ENCODE measurements at regions not wholly inside any gene's neighbourhood (a gene's known extent, or its start where the extent isn't known, plus 50 kb on each side); places are given as distances from the start of the nearest gene placed in this dataset.

- Histone ChIP-seq H3K36me3 (ENCODE audit: control insufficient read depth in 2 of 3, insufficient read depth in 3 of 3, low read length in 3 of 3) (no peaks in the 10 kb centered on the region), H3K9ac (ENCODE audit: low read length in 3 of 3) (no peak overlapping the region), H3K4me1 (ENCODE audit: control insufficient read depth in 2 of 3, insufficient read depth in 2 of 3, low read depth in 1 of 3, low read length in 3 of 3) (no peaks in the 10 kb centered on the region), H3K27me3 (ENCODE audit: control insufficient read depth, insufficient read depth, low read length) (no peaks in the 10 kb centered on the region), H3K4me3 (ENCODE audit: low read length in 3 of 3) (no peak overlapping the region), H3K27ac (ENCODE audit: low read depth in 2 of 2, low read length in 2 of 2) (no peak overlapping the region), H3K9me3 (ENCODE audit: control insufficient read depth in 2 of 3, insufficient read depth in 1 of 3, low read length in 3 of 3) (no peaks in the 10 kb centered on the region)
- intact Hi-C loops (cut with DNase I) = no loop called here
- DNase-seq (no peak), FAIRE-seq (no peak)
- no peak for TF ChIP-seq CTCF (IDR thresholded peaks at IDR 0.05; ENCODE audit: borderline replicate concordance, extremely low read depth, insufficient read depth)
These were observed 1584.3 kb downstream of the STIM2 start for GRCh38 chr4:28444886-28445496.

DNA sequence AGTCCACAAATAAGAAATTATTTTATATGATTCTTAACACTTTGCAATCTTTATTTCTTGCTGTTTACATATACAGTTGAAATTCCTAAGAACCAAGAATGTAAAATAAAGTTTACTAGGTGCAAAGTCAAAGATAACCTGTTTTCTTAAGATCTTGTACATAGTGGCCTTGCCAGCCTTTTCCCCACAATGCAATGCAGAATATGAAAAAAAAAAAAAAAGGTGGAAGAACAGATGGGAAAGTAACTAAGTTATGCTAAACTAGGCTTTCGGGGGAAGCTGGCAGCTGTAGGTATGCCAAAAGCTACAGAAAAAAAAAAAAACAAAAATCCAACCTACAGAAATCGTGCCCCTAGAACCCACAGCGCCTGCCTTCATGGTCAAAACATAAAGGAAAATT lies 1588.4 kb downstream of the STIM2 start:
- no peaks in the 10 kb centered on the region for H3K4me1 ChIP-seq (ENCODE audit: control insufficient read depth in 2 of 3, insufficient read depth in 2 of 3, low read depth in 1 of 3, low read length in 3 of 3)
- DNase-seq (no peak), FAIRE-seq (no peak)
- intact Hi-C loops (cut with DNase I) = no loop called here
- no peak overlapping the region for H3K4me3 ChIP-seq (ENCODE audit: low read length in 3 of 3)
- H3K36me3 ChIP-seq (ENCODE audit: control insufficient read depth in 2 of 3, insufficient read depth in 3 of 3, low read length in 3 of 3) = no peaks in the 10 kb centered on the region
- no peaks in the 10 kb centered on the region for H3K27me3 ChIP-seq (ENCODE audit: control insufficient read depth, insufficient read depth, low read length)
- TF ChIP-seq CTCF (IDR thresholded peaks at IDR 0.05; ENCODE audit: borderline replicate concordance, extremely low read depth, insufficient read depth) = no peak
- no peak overlapping the region for H3K9ac ChIP-seq (ENCODE audit: low read length in 3 of 3)
- H3K27ac ChIP-seq (ENCODE audit: low read depth in 2 of 2, low read length in 2 of 2) = no peak overlapping the region
- no peaks in the 10 kb centered on the region for H3K9me3 ChIP-seq (ENCODE audit: control insufficient read depth in 2 of 3, insufficient read depth in 1 of 3, low read length in 3 of 3)

GRCh38 chr4:28451346-28451745 lies 1590.7 kb downstream of the STIM2 start:
- H3K4me3 ChIP-seq (ENCODE audit: low read length in 3 of 3) = no peak overlapping the region
- intact Hi-C loops (cut with DNase I) = no loop called here
- H3K4me1 ChIP-seq (ENCODE audit: control insufficient read depth in 2 of 3, insufficient read depth in 2 of 3, low read depth in 1 of 3, low read length in 3 of 3) = no peaks in the 10 kb centered on the region
- DNase-seq (no peak), FAIRE-seq (no peak)
- no peaks in the 10 kb centered on the region for H3K27me3 ChIP-seq (ENCODE audit: control insufficient read depth, insufficient read depth, low read length)
- no peaks in the 10 kb centered on the region for H3K9me3 ChIP-seq (ENCODE audit: control insufficient read depth in 2 of 3, insufficient read depth in 1 of 3, low read length in 3 of 3)
- no peaks in the 10 kb centered on the region for H3K36me3 ChIP-seq (ENCODE audit: control insufficient read depth in 2 of 3, insufficient read depth in 3 of 3, low read length in 3 of 3)
- H3K9ac ChIP-seq (ENCODE audit: low read length in 3 of 3) = no peak overlapping the region
- no peak for TF ChIP-seq CTCF (IDR thresholded peaks at IDR 0.05; ENCODE audit: borderline replicate concordance, extremely low read depth, insufficient read depth)
- H3K27ac ChIP-seq (ENCODE audit: low read depth in 2 of 2, low read length in 2 of 2) = no peak overlapping the region
